BLaER1 (cell line): ENCODE measurements at regions not wholly inside any gene's neighbourhood (a gene's known extent, or its start where the extent isn't known, plus 50 kb on each side); places are given as distances from the start of the nearest gene placed in this dataset.

Source experiments
- H3K27ac ChIP-seq: shearing (Covaris generic); formaldehyde crosslinking; 2 replicates; pipeline ENCODE4 v1.8.1; 2022
- H3K27me3 ChIP-seq: shearing (Covaris generic); formaldehyde crosslinking; 2 replicates; pipeline ENCODE4 v1.8.1; 2022
- H3K36me3 ChIP-seq: shearing (Covaris generic); formaldehyde crosslinking; 2 replicates; pipeline ENCODE4 v1.8.1; 2022
- H3K4me1 ChIP-seq: shearing (Covaris generic); formaldehyde crosslinking; 2 replicates; pipeline ENCODE4 v1.8.1; 2022
- H3K4me2 ChIP-seq: shearing (Covaris generic); formaldehyde crosslinking; 2 replicates; pipeline ENCODE4 v1.8.1; 2022
- H3K4me3 ChIP-seq: shearing (Covaris generic); formaldehyde crosslinking; 2 replicates; pipeline ENCODE4 v1.8.1; 2022
- H3K9ac ChIP-seq: shearing (Covaris generic); formaldehyde crosslinking; 2 replicates; pipeline ENCODE4 v1.8.1; 2022
- H3K9me3 ChIP-seq: shearing (Covaris generic); formaldehyde crosslinking; 2 replicates; pipeline ENCODE4 v1.8.1; 2022
- H4K20me1 ChIP-seq: shearing (Covaris generic); formaldehyde crosslinking; 2 replicates; pipeline ENCODE4 v1.8.1; 2022
- Cebpa-rat ChIP-seq: shearing (Covaris generic); IDR thresholded peaks from 2 replicates; pipeline ENCODE4 v1.8.1; 2022

- TF ChIP-seq Cebpa-rat: no peak
- no peaks in the 10 kb centered on the region for H4K20me1 ChIP-seq
- no peak overlapping the region; the same call in 1 of the 2 replicates for H3K4me3 ChIP-seq
- H3K9me3 ChIP-seq: no peaks in the 10 kb centered on the region
- H3K9ac ChIP-seq: no peak overlapping the region
- no peak overlapping the region for H3K27ac ChIP-seq
- peaks cover 9% of the 10 kb centered on the region; the same call in 1 of the 2 replicates for H3K4me1 ChIP-seq
- H3K27me3 ChIP-seq: peaks cover 22% of the 10 kb centered on the region
- no peaks in the 10 kb centered on the region for H3K36me3 ChIP-seq
- peak overlapping the region; percentile 94 for H3K4me2 ChIP-seq
Observed at GRCh38 chr12:77325511-77326236, 260.3 kb upstream of the E2F7 start.

- TF ChIP-seq Cebpa-rat: no peak
- no peaks in the 10 kb centered on the region for H3K36me3 ChIP-seq
- H3K4me3 ChIP-seq: peak overlapping the region; percentile 69
- H4K20me1 ChIP-seq: no peaks in the 10 kb centered on the region
- no peaks in the 10 kb centered on the region for H3K9me3 ChIP-seq
- no peak overlapping the region for H3K27ac ChIP-seq
- peaks cover 9% of the 10 kb centered on the region; the same call in 1 of the 2 replicates for H3K4me1 ChIP-seq
- H3K9ac ChIP-seq: peak overlapping the region; percentile 59
- peak overlapping the region; percentile 94 for H3K4me2 ChIP-seq
- peaks cover 22% of the 10 kb centered on the region for H3K27me3 ChIP-seq
Observed at GRCh38 chr12:77324763-77325468, 259.5 kb upstream of the E2F7 start.

GRCh38 chr12:77324416-77324762 is 259.0 kb upstream of the E2F7 start:
- H3K4me2 ChIP-seq: peak overlapping the region; percentile 94
- no peak overlapping the region for H3K27ac ChIP-seq
- peak overlapping the region; percentile 69 for H3K4me3 ChIP-seq

GRCh38 chr12:77323788-77324415 is 258.5 kb upstream of the E2F7 start:
- Histone ChIP-seq H3K9ac (no peak overlapping the region), H3K4me1 (peaks cover 9% of the 10 kb centered on the region; the same call in 1 of the 2 replicates), H3K27me3 (peaks cover 22% of the 10 kb centered on the region), H3K4me3 (no peak overlapping the region), H3K36me3 (no peaks in the 10 kb centered on the region), H4K20me1 (no peaks in the 10 kb centered on the region), H3K4me2 (peak overlapping the region; percentile 94), H3K9me3 (no peaks in the 10 kb centered on the region), H3K27ac (no peak overlapping the region)
- peak; percentile 54; the same call in 1 of the 2 replicates for TF ChIP-seq Cebpa-rat

More at GRCh38 chr12:77324416-77324762, 259.0 kb upstream of the E2F7 start:
- Histone ChIP-seq H3K4me1 (peaks cover 9% of the 10 kb centered on the region; the same call in 1 of the 2 replicates), H3K9me3 (no peaks in the 10 kb centered on the region), H4K20me1 (no peaks in the 10 kb centered on the region), H3K27me3 (peaks cover 22% of the 10 kb centered on the region), H3K36me3 (no peaks in the 10 kb centered on the region), H3K9ac (peak overlapping the region; percentile 59; the same call in 1 of the 2 replicates)
- no peak for TF ChIP-seq Cebpa-rat

GRCh38 chr12:77319166-77319565 is 253.8 kb upstream of the E2F7 start:
- Histone ChIP-seq H3K9me3 (no peaks in the 10 kb centered on the region), H4K20me1 (no peaks in the 10 kb centered on the region), H3K27ac (no peak overlapping the region), H3K4me3 (no peak overlapping the region), H3K9ac (no peak overlapping the region), H3K4me1 (peaks cover 4% of the 10 kb centered on the region; the same call in 1 of the 2 replicates), H3K27me3 (no peaks in the 10 kb centered on the region), H3K36me3 (no peaks in the 10 kb centered on the region), H3K4me2 (no peak overlapping the region)
- no peak for TF ChIP-seq Cebpa-rat

DNA sequence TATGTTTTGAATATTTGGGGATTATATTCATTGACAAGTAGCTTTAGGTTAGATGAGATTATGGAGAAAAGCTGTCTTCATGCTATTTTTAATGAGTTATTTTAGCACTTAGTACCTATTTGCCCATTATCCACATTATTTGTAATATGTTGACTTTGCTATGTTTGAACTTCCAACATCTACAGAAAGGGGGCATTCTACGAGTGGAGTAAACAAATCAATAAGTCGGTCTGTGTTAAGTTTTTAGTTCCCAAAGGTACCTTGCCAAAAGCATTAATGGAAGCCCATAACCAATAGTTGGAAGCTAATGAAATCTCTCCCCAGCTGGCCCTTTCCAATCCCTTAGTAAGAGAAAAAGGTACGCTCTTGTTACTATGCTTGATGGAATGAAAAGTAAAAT is 250.0 kb upstream of the E2F7 start:
- Histone ChIP-seq H3K9ac (no peak overlapping the region), H3K27me3 (no peaks in the 10 kb centered on the region), H4K20me1 (no peaks in the 10 kb centered on the region), H3K27ac (no peak overlapping the region), H3K9me3 (no peaks in the 10 kb centered on the region), H3K4me2 (no peak overlapping the region), H3K4me1 (no peaks in the 10 kb centered on the region), H3K4me3 (no peak overlapping the region), H3K36me3 (no peaks in the 10 kb centered on the region)
- no peak for TF ChIP-seq Cebpa-rat

- Histone ChIP-seq H4K20me1 (no peaks in the 10 kb centered on the region), H3K27me3 (no peaks in the 10 kb centered on the region), H3K4me2 (no peak overlapping the region), H3K36me3 (no peaks in the 10 kb centered on the region), H3K4me3 (no peak overlapping the region), H3K4me1 (no peaks in the 10 kb centered on the region), H3K9me3 (no peaks in the 10 kb centered on the region), H3K9ac (no peak overlapping the region), H3K27ac (no peak overlapping the region)
- no peak for TF ChIP-seq Cebpa-rat
Observed at GRCh38 chr12:77314378-77315052, 249.1 kb upstream of the E2F7 start.

- Histone ChIP-seq H3K4me3 (no peak overlapping the region), H3K9ac (no peak overlapping the region), H3K4me1 (no peaks in the 10 kb centered on the region), H3K9me3 (no peaks in the 10 kb centered on the region), H3K4me2 (no peak overlapping the region), H3K27me3 (no peaks in the 10 kb centered on the region), H3K27ac (no peak overlapping the region), H4K20me1 (no peaks in the 10 kb centered on the region), H3K36me3 (no peaks in the 10 kb centered on the region)
- no peak for TF ChIP-seq Cebpa-rat
Observed at GRCh38 chr12:77308056-77308455, 242.7 kb upstream of the E2F7 start.

GRCh38 chr12:77300811-77301210 is 235.4 kb upstream of the E2F7 start:
- H3K4me3 ChIP-seq: no peak overlapping the region
- H3K27ac ChIP-seq: no peak overlapping the region
- no peaks in the 10 kb centered on the region for H4K20me1 ChIP-seq
- no peak overlapping the region for H3K4me2 ChIP-seq
- H3K27me3 ChIP-seq: no peaks in the 10 kb centered on the region
- no peaks in the 10 kb centered on the region for H3K36me3 ChIP-seq
- no peak for TF ChIP-seq Cebpa-rat
- no peaks in the 10 kb centered on the region for H3K4me1 ChIP-seq
- H3K9ac ChIP-seq: no peak overlapping the region
- H3K9me3 ChIP-seq: no peaks in the 10 kb centered on the region
